ENCODE measurements at regions not wholly inside any gene's neighbourhood (a gene's known extent, or its start where the extent isn't known, plus 50 kb on each side); places are given as distances from the start of the nearest gene placed in this dataset.

DNA sequence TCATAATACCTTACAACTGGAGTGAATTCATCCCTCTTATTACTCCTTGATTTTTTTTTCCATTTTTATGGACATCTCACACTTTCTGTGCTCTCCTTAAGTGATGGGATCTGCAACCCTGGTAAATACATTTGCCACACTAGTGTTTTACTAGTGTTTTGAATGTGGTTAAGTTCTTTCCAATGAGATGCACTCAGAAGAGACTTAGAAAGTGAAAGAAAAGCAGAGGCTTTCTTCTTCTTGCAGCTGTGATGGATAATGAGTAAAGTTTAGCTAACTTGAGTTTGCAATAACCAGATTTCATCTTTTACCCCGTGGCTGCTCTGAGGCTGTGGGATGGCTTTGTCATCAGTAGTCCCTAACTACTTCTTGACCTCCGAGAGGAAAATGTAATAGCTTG lies 1248.4 kb downstream of the NSUN3 start:
- H3K4me1 ChIP-seq (ENCODE audit: low read depth), result no peaks in the 10 kb centered on the region
- no peaks in the 10 kb centered on the region for H3K27me3 ChIP-seq
- no peak for DNase-seq (ENCODE audit: low read depth in 1 of 2, low spot score in 1 of 2)

DNA sequence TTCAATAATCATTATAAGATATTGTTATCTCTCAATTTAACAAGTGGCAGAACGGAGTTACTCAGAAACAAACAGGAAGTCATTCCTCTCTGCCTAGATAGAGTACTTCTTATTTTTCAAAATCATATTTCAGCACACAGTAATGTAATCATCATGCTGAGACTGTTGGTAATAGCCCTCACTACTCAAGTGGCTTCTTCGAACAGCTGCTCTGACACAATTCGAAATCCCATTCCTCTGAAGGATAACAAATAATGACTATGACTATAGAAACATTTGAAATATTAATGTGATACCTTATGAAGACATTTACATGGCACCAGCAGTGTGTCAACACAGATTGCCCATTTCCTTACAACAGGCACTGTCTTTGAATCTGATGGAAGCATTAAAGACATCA lies 1249.8 kb downstream of the NSUN3 start:
- no peaks in the 10 kb centered on the region for H3K9me3 ChIP-seq (ENCODE audit: low read depth)
- TF ChIP-seq, protein P1, sequence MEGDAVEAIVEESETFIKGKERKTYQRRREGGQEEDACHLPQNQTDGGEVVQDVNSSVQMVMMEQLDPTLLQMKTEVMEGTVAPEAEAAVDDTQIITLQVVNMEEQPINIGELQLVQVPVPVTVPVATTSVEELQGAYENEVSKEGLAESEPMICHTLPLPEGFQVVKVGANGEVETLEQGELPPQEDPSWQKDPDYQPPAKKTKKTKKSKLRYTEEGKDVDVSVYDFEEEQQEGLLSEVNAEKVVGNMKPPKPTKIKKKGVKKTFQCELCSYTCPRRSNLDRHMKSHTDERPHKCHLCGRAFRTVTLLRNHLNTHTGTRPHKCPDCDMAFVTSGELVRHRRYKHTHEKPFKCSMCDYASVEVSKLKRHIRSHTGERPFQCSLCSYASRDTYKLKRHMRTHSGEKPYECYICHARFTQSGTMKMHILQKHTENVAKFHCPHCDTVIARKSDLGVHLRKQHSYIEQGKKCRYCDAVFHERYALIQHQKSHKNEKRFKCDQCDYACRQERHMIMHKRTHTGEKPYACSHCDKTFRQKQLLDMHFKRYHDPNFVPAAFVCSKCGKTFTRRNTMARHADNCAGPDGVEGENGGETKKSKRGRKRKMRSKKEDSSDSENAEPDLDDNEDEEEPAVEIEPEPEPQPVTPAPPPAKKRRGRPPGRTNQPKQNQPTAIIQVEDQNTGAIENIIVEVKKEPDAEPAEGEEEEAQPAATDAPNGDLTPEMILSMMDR (IDR thresholded peaks at IDR 0.05; ENCODE audit: low read depth, low read length), result no peak
- H3K27me3 ChIP-seq, result no peaks in the 10 kb centered on the region
- no peak overlapping the region for H3K27ac ChIP-seq
- no peaks in the 10 kb centered on the region for H3K4me1 ChIP-seq (ENCODE audit: low read depth)
- no peaks in the 10 kb centered on the region for H3K36me3 ChIP-seq
- DNase-seq (ENCODE audit: low read depth in 1 of 2, low spot score in 1 of 2), result no peak
- H3K4me3 ChIP-seq, result no peak overlapping the region

More for the DNA sequence above, 1248.4 kb downstream of the NSUN3 start:
- no peak overlapping the region for H3K27ac ChIP-seq
- TF ChIP-seq, protein P1 (IDR thresholded peaks at IDR 0.05; ENCODE audit: low read depth, low read length), result no peak
- H3K36me3 ChIP-seq, result no peaks in the 10 kb centered on the region
- H3K4me3 ChIP-seq, result no peak overlapping the region
- H3K9me3 ChIP-seq (ENCODE audit: low read depth), result no peaks in the 10 kb centered on the region

DNA sequence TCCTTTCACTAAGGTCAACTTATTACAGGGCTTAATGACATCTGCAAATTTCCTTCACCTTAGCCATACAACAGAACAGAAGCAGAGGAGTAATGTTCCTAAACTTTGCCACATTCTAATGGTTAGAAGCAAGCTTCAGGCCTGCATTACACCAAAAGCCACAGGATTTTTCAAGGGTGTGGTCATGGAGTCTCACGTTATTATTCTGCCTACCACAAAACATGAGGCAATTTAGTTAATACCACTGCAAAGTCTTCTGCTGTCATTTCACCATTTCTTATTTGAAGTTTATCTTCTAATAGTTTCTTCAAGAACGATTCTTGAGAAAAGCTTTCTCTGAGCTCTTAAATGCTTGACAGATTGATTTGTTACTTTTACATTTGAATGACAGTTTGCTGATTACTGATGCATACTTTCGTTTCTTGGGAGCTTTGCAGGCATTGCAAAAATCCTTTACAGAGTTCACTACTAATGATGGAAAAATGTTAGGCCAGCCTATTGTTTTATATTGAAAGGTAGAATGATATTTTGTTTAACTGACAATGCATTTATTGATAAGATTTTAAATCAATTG lies 1257.1 kb downstream of the NSUN3 start:
- no peak for DNase-seq (ENCODE audit: low read depth in 1 of 2, low spot score in 1 of 2)
- H3K27me3 ChIP-seq, result no peaks in the 10 kb centered on the region
- H3K36me3 ChIP-seq, result no peaks in the 10 kb centered on the region
- no peaks in the 10 kb centered on the region for H3K9me3 ChIP-seq (ENCODE audit: low read depth)
- no peak overlapping the region for H3K4me3 ChIP-seq
- TF ChIP-seq, protein P1 (IDR thresholded peaks at IDR 0.05; ENCODE audit: low read depth, low read length), result no peak
- no peak overlapping the region for H3K27ac ChIP-seq
- H3K4me1 ChIP-seq (ENCODE audit: low read depth), result peaks cover 5% of the 10 kb centered on the region

DNA sequence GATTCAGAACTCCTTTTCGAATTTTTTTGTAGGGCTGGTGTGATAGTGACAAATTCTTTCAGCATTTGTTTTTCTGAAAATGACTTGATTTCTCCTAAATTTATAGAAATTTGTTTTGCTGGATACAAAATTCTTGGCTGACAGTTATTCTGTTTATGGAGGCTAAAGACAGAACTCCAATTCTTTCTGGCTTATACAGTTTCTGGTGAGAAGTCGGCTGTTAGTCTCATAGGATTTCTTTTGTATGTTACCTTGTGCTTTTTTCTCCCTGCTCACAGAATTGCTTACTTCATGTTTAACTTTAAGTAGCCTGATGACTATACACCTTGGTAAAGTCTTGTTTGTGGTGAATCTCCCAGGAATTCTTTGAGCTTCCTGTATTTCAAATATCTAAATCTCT lies 1264.6 kb downstream of the NSUN3 start:
- no peaks in the 10 kb centered on the region for H3K36me3 ChIP-seq
- no peak overlapping the region for H3K27ac ChIP-seq
- TF ChIP-seq, protein P1 (IDR thresholded peaks at IDR 0.05; ENCODE audit: low read depth, low read length), result no peak
- H3K4me3 ChIP-seq, result no peak overlapping the region
- DNase-seq (ENCODE audit: low read depth in 1 of 2, low spot score in 1 of 2), result no peak
- no peaks in the 10 kb centered on the region for H3K9me3 ChIP-seq (ENCODE audit: low read depth)
- no peaks in the 10 kb centered on the region for H3K27me3 ChIP-seq
- H3K4me1 ChIP-seq (ENCODE audit: low read depth), result no peaks in the 10 kb centered on the region

DNA sequence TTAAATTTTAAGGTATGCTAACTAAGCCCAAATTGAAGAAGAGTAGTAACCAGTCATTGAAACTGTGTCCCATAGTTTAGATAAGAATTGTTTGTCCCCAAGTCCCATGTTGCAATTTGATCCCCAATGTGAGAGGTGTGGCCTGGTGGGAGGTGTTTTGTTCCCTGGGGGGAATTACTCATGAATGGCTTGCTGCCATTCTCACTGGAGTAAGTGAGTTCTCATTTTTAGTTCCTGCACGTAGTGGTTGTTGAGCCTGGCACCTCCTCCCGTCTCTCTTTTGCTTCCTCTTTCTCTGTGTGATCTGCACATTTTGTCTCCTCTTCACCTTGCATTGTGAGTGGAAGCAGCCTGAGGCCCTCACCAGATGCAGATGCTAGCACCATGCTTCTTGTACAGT lies 1271.0 kb downstream of the NSUN3 start:
- Histone ChIP-seq H3K4me3 (no peak overlapping the region), H3K36me3 (no peaks in the 10 kb centered on the region), H3K27me3 (no peaks in the 10 kb centered on the region), H3K27ac (no peak overlapping the region), H3K9me3 (ENCODE audit: low read depth) (no peaks in the 10 kb centered on the region), H3K4me1 (ENCODE audit: low read depth) (no peaks in the 10 kb centered on the region)
- TF ChIP-seq, protein P1 (IDR thresholded peaks at IDR 0.05; ENCODE audit: low read depth, low read length), result no peak
- DNase-seq (ENCODE audit: low read depth in 1 of 2, low spot score in 1 of 2), result no peak

DNA sequence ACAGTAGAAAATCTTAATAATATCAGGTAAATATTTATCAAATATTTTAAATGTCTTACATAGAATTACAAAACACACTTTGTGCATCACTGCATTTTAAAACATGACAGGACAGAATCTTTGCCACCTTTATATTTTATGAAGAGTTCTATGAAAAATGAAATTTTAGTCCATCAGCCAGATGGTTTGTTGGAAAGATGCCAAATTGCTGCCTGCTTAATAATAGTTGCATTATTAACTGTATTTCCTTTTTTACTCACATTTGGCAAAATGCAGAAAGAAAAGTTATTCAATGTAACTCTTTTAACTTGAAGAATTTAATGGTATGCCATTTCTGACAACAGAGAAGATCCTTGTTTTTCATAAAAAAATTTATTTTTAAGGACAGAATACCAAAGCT lies 1271.6 kb downstream of the NSUN3 start:
- no peaks in the 10 kb centered on the region for H3K4me1 ChIP-seq (ENCODE audit: low read depth)
- TF ChIP-seq, protein P1 (IDR thresholded peaks at IDR 0.05; ENCODE audit: low read depth, low read length), result no peak

More for the DNA sequence above, 1271.6 kb downstream of the NSUN3 start:
- H3K9me3 ChIP-seq (ENCODE audit: low read depth), result no peaks in the 10 kb centered on the region
- no peaks in the 10 kb centered on the region for H3K27me3 ChIP-seq
- no peaks in the 10 kb centered on the region for H3K36me3 ChIP-seq
- H3K27ac ChIP-seq, result no peak overlapping the region
- no peak overlapping the region for H3K4me3 ChIP-seq
- DNase-seq (ENCODE audit: low read depth in 1 of 2, low spot score in 1 of 2), result no peak

Data from cardiac muscle cell (in vitro differentiated cells and primary cell).